ENCODE measurements at regions not wholly inside any gene's neighbourhood (a gene's known extent, or its start where the extent isn't known, plus 50 kb on each side); places are given as distances from the start of the nearest gene placed in this dataset.

DNA sequence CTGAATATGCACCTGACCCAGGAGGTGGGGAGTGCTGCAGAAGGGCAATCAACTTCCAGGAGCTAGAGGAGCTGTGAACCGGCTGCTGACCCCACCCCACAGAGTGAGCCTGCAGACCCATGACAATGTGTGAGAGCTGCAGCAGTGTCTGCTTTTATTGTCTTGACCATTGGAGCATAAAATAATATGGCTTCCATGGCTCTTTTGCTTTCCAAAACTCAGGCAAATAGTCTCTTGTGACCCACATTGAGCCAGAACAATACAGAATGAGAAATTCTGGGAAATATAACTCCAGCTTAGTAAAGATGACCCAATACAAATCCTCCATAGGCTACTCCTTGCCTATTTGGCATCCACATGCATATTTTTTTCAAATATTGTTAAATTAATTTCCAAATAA is 309.6 kb downstream of the PYDC2 start:
- Histone ChIP-seq H3K36me3 (ENCODE audit: control insufficient read depth in 4 of 4, insufficient read depth in 3 of 4, low read depth in 1 of 4, low read length in 3 of 4) (no peaks in the 10 kb centered on the region), H3K27ac (ENCODE audit: low read depth in 1 of 2, low read length in 2 of 2) (no peak overlapping the region), H3K27me3 (ENCODE audit: control insufficient read depth in 4 of 4, insufficient read depth in 4 of 4, low read length in 3 of 4) (no peaks in the 10 kb centered on the region), H3K9ac (ENCODE audit: low read depth in 1 of 2, low read length in 2 of 2) (no peak overlapping the region), H3K9me3 (ENCODE audit: control insufficient read depth in 4 of 4, low read length in 3 of 4) (no peaks in the 10 kb centered on the region), H3K4me1 (ENCODE audit: control insufficient read depth in 4 of 4, insufficient read depth in 4 of 4, low read length in 3 of 4) (no peaks in the 10 kb centered on the region), H3K4me3 (ENCODE audit: low read depth in 1 of 3, low read length in 3 of 3) (no peak overlapping the region)
- no peak for TF ChIP-seq FOXA1 (IDR thresholded peaks at IDR 0.05)
- TF ChIP-seq REST (IDR thresholded peaks at IDR 0.05), result no peak
- TF ChIP-seq FOXA2 (IDR thresholded peaks at IDR 0.05), result no peak
- TF ChIP-seq TAF1 (conservative IDR thresholded peaks at IDR 0.05), result no peak
- no peak for TF ChIP-seq ZBTB33 (IDR thresholded peaks at IDR 0.05)
- TF ChIP-seq JUND (IDR thresholded peaks at IDR 0.05), result no peak
- TF ChIP-seq GABPA (IDR thresholded peaks at IDR 0.05 in 1 of 2, conservative IDR thresholded peaks at IDR 0.05 in 1 of 2), result no peak
- no peak for TF ChIP-seq RXRA (IDR thresholded peaks at IDR 0.05)
- TF ChIP-seq NR2F2 (IDR thresholded peaks at IDR 0.05), result no peak
- TF ChIP-seq SP1 (IDR thresholded peaks at IDR 0.05), result no peak
- no peak for TF ChIP-seq HNF4G (IDR thresholded peaks at IDR 0.05)
- TF ChIP-seq EGR1 (IDR thresholded peaks at IDR 0.05; ENCODE audit: low read depth in 2 of 2), result no peak
- TF ChIP-seq HNF4A (conservative IDR thresholded peaks at IDR 0.05), result no peak
- TF ChIP-seq YY1 (IDR thresholded peaks at IDR 0.05), result no peak
- TF ChIP-seq, protein P1, sequence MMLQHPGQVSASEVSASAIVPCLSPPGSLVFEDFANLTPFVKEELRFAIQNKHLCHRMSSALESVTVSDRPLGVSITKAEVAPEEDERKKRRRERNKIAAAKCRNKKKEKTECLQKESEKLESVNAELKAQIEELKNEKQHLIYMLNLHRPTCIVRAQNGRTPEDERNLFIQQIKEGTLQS (IDR thresholded peaks at IDR 0.05), result no peak
- TF ChIP-seq, protein P2, sequence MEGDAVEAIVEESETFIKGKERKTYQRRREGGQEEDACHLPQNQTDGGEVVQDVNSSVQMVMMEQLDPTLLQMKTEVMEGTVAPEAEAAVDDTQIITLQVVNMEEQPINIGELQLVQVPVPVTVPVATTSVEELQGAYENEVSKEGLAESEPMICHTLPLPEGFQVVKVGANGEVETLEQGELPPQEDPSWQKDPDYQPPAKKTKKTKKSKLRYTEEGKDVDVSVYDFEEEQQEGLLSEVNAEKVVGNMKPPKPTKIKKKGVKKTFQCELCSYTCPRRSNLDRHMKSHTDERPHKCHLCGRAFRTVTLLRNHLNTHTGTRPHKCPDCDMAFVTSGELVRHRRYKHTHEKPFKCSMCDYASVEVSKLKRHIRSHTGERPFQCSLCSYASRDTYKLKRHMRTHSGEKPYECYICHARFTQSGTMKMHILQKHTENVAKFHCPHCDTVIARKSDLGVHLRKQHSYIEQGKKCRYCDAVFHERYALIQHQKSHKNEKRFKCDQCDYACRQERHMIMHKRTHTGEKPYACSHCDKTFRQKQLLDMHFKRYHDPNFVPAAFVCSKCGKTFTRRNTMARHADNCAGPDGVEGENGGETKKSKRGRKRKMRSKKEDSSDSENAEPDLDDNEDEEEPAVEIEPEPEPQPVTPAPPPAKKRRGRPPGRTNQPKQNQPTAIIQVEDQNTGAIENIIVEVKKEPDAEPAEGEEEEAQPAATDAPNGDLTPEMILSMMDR (IDR thresholded peaks at IDR 0.05; ENCODE audit: low read depth, low read length, missing input control), result no peak
- TF ChIP-seq RAD21 (IDR thresholded peaks at IDR 0.05), result no peak
- TF ChIP-seq, protein P3, sequence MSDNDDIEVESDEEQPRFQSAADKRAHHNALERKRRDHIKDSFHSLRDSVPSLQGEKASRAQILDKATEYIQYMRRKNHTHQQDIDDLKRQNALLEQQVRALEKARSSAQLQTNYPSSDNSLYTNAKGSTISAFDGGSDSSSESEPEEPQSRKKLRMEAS (IDR thresholded peaks at IDR 0.05), result no peak
- 66% methylated on average over 1 of the region's 1 CpG for WGBS
- no peak for DNase-seq (ENCODE audit: low spot score)

All from liver (tissue), 8 donors.